ENCODE measurements at regions not wholly inside any gene's neighbourhood (a gene's known extent, or its start where the extent isn't known, plus 50 kb on each side); places are given as distances from the start of the nearest gene placed in this dataset.
"Not testable (repeated sequence)": the region's sequence is repeated elsewhere in the genome, so short reads cannot be mapped to it uniquely, and the experiment has no call there.

GRCh38 chr11:69205743-69206612, 50.2 kb downstream of the SMIM38 start:
- DNase-seq (ENCODE audit: low read depth), result no peak

GRCh38 chr11:69206613-69206965, 50.9 kb downstream of the SMIM38 start:
- not testable (repeated sequence) for DNase-seq (ENCODE audit: low read depth)

- DNase-seq (ENCODE audit: low read depth), result no peak
Measured at GRCh38 chr11:69207165-69207889, 51.6 kb downstream of the SMIM38 start.

- DNase-seq (ENCODE audit: low read depth), result no peak
Measured at GRCh38 chr11:69208190-69209037, 52.7 kb downstream of the SMIM38 start.

- no peak for DNase-seq (ENCODE audit: low read depth)
Measured at GRCh38 chr11:69209038-69209350, 53.3 kb downstream of the SMIM38 start.

- DNase-seq (ENCODE audit: low read depth), result no peak
Measured at GRCh38 chr11:69209421-69210309, 53.9 kb downstream of the SMIM38 start.

GRCh38 chr11:69210310-69211035, 54.7 kb downstream of the SMIM38 start:
- DNase-seq (ENCODE audit: low read depth), result peak; percentile 4

- no peak for DNase-seq (ENCODE audit: low read depth)
Measured at GRCh38 chr11:69211540-69211919, 55.8 kb downstream of the SMIM38 start.

GRCh38 chr11:69211920-69212797, 56.4 kb downstream of the SMIM38 start:
- no peak for DNase-seq (ENCODE audit: low read depth)

GRCh38 chr11:69212798-69213110, 57.0 kb downstream of the SMIM38 start:
- DNase-seq (ENCODE audit: low read depth), result no peak

- DNase-seq (ENCODE audit: low read depth), result no peak
Measured at GRCh38 chr11:69213316-69213715, 57.6 kb downstream of the SMIM38 start.

GRCh38 chr11:69213964-69214363, 58.2 kb downstream of the SMIM38 start:
- DNase-seq (ENCODE audit: low read depth), result no peak

- no peak for DNase-seq (ENCODE audit: low read depth)
Measured at GRCh38 chr11:69215216-69215615, 59.5 kb downstream of the SMIM38 start.

GRCh38 chr11:69215784-69216415, 60.2 kb downstream of the SMIM38 start:
- DNase-seq (ENCODE audit: low read depth), result no peak

GRCh38 chr11:69216647-69217051, 60.9 kb downstream of the SMIM38 start:
- no peak for DNase-seq (ENCODE audit: low read depth)

- no peak for DNase-seq (ENCODE audit: low read depth)
Measured at GRCh38 chr11:69217276-69218105, 61.8 kb downstream of the SMIM38 start.

- no peak for DNase-seq (ENCODE audit: low read depth)
Measured at GRCh38 chr11:69218271-69218682, 62.5 kb downstream of the SMIM38 start.

- DNase-seq (ENCODE audit: low read depth), result no peak
Measured at GRCh38 chr11:69218946-69219720, 63.4 kb downstream of the SMIM38 start.
